Uterus (tissue), 3 donors: ENCODE measurements at regions not wholly inside any gene's neighbourhood (a gene's known extent, or its start where the extent isn't known, plus 50 kb on each side); places are given as distances from the start of the nearest gene placed in this dataset.

Source experiments
- DNase-seq, 2 donors: peaks; one replicate each; pipeline ENCODE4 v3.0.0-alpha.2; 2019 to 2020
- H3K27ac ChIP-seq, 2 donors: fragments of 200-600 bp; sonication (generic); 1 replicate in 1 of 2; 2 replicates in 1 of 2; pipeline ENCODE4 v1.5.1; 2016 to 2018
- H3K27me3 ChIP-seq, 2 donors: fragments of 200-600 bp; sonication (generic); one replicate each; pipeline ENCODE4 v1.5.1; 2018 to 2019; ENCODE audit warnings: control low read depth in 1 of 2
- H3K36me3 ChIP-seq, 2 donors: fragments of 200-600 bp; sonication (generic); one replicate each; pipeline ENCODE4 v1.5.1; 2019; ENCODE audit warnings: control low read depth in 1 of 2
- H3K4me1 ChIP-seq, 2 donors: fragments of 200-600 bp; sonication (generic); one replicate each; pipeline ENCODE4 v1.5.1; 2018 to 2019; ENCODE audit warnings: control low read depth in 1 of 2
- H3K4me3 ChIP-seq, 2 donors: fragments of 200-600 bp; sonication (generic); 1 replicate in 1 of 2; 2 replicates in 1 of 2; pipeline ENCODE4 v1.5.1; 2018 to 2019; ENCODE audit warnings: mild to moderate bottlenecking in 1 of 2
- H3K9me3 ChIP-seq, 2 donors: fragments of 200-600 bp; sonication (generic); one replicate each; pipeline ENCODE4 v1.5.1; 2019; ENCODE audit warnings: control low read depth in 1 of 2
- CTCF ChIP-seq, 4 experiments: fragments of 200-600 bp in 2 of 4; fragments of 450-650 bp in 2 of 4; sonication (generic) in 2 of 4; IDR thresholded peaks; one replicate each; pipeline ENCODE4 v1.5.1; 2016 to 2019; ENCODE audit warnings: antibody characterized with exemption in 4 of 4, mild to moderate bottlenecking in 2 of 4, moderate library complexity in 1 of 4
- POLR2A ChIP-seq, 2 donors: fragments of 450-650 bp; IDR thresholded peaks; one replicate each; pipeline ENCODE4 v1.6.1; 2016; ENCODE audit warnings: antibody characterized with exemption in 2 of 2, mild to moderate bottlenecking in 1 of 2, moderate library complexity in 1 of 2
- intact Hi-C: fragments of 100-400 bp; cut with DNase I; formaldehyde crosslinking; loops from one replicate; pipeline ENCODE4 v1.15.1; 2023; ENCODE audit warnings: low total_unique reads
- donor health status: DM: yes; HTN: yes; CAD: no.

DNA sequence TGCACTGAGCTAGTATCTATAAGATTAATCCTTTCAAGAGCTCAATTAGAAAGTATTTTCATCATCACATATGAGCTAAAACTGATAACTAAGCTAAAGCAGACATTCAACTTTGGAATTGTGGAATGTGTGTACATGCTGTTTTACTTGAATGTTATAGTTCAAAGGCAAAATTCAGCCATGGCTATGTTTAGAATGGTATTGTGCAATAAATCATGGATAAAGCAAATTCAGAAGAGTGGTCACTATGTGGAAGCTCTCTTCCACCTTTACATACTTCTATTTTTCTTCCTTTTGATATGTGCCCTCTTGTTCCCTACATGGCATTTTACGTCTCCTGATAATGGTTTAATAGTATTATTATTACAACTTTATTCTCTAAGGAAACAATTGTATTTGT lies 1366.3 kb upstream of the LRRTM1 start:
- DNase-seq, result no peak
- Histone ChIP-seq H3K27me3 (no peaks in the 10 kb centered on the region), H3K27ac (no peak overlapping the region), H3K4me3 (no peak overlapping the region), H3K4me1 (no peaks in the 10 kb centered on the region), H3K36me3 (no peaks in the 10 kb centered on the region), H3K9me3 (no peaks in the 10 kb centered on the region)
- intact Hi-C loops, result no loop called here
- TF ChIP-seq POLR2A (IDR thresholded peaks at IDR 0.05) (no peak), CTCF (IDR thresholded peaks at IDR 0.05) (no peak)

GRCh38 chr2:81661081-81661480 lies 1356.5 kb upstream of the LRRTM1 start:
- no peak for DNase-seq
- intact Hi-C loops, result no loop called here
- H3K27me3 ChIP-seq, result no peaks in the 10 kb centered on the region
- H3K27ac ChIP-seq, result no peak overlapping the region
- H3K4me1 ChIP-seq, result no peaks in the 10 kb centered on the region
- TF ChIP-seq POLR2A (IDR thresholded peaks at IDR 0.05) (no peak), CTCF (IDR thresholded peaks at IDR 0.05) (no peak)
- H3K4me3 ChIP-seq, result no peak overlapping the region
- no peaks in the 10 kb centered on the region for H3K9me3 ChIP-seq
- H3K36me3 ChIP-seq, result no peaks in the 10 kb centered on the region

DNA sequence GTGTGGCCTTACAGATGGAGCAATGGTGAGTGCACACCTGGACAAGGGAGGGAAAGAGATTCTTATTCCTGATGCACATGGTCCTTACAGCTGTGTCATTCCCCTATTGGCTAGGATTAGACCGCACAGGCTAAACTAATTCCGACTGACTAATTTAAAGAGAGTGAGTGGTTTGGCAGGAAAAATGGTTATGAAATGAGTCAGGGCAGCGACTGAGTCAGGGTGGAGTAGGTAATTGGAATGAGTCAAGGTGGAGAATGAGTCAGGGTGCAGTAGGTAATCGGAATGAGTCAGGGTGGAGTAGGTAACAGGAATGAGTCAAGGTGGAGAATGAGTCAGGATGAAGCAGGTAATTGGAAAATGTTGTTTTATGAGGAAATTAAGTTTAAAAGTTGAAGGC lies 1353.7 kb upstream of the LRRTM1 start:
- no peak overlapping the region for H3K27ac ChIP-seq
- H3K27me3 ChIP-seq, result no peaks in the 10 kb centered on the region
- no peaks in the 10 kb centered on the region for H3K4me1 ChIP-seq
- no peak for DNase-seq
- H3K36me3 ChIP-seq, result no peaks in the 10 kb centered on the region
- intact Hi-C loops, result no loop called here
- TF ChIP-seq CTCF (IDR thresholded peaks at IDR 0.05), result no peak
- no peak for TF ChIP-seq POLR2A (IDR thresholded peaks at IDR 0.05)
- no peak overlapping the region for H3K4me3 ChIP-seq
- no peaks in the 10 kb centered on the region for H3K9me3 ChIP-seq

GRCh38 chr2:81650048-81650971 lies 1345.8 kb upstream of the LRRTM1 start:
- Histone ChIP-seq H3K27ac (no peak overlapping the region), H3K9me3 (no peaks in the 10 kb centered on the region), H3K4me1 (no peaks in the 10 kb centered on the region), H3K27me3 (no peaks in the 10 kb centered on the region), H3K36me3 (no peaks in the 10 kb centered on the region), H3K4me3 (no peak overlapping the region)
- intact Hi-C loops, result no loop called here
- no peak for TF ChIP-seq POLR2A (IDR thresholded peaks at IDR 0.05)
- no peak for TF ChIP-seq CTCF (IDR thresholded peaks at IDR 0.05)
- no peak for DNase-seq

GRCh38 chr2:81648806-81649205 lies 1344.3 kb upstream of the LRRTM1 start:
- Histone ChIP-seq H3K9me3 (no peaks in the 10 kb centered on the region), H3K27ac (no peak overlapping the region), H3K4me1 (no peaks in the 10 kb centered on the region), H3K4me3 (no peak overlapping the region), H3K27me3 (no peaks in the 10 kb centered on the region), H3K36me3 (no peaks in the 10 kb centered on the region)
- intact Hi-C loops, result no loop called here
- TF ChIP-seq CTCF (IDR thresholded peaks at IDR 0.05) (no peak), POLR2A (IDR thresholded peaks at IDR 0.05) (no peak)
- no peak for DNase-seq
